ENCODE measurements at regions not wholly inside any gene's neighbourhood (a gene's known extent, or its start where the extent isn't known, plus 50 kb on each side); places are given as distances from the start of the nearest gene placed in this dataset.

GRCh38 chr4:34678431-34678830 is 1565.9 kb downstream of the ARAP2 start:
- Mint-ChIP-seq H3K4me3 (no peak overlapping the region), H3K36me3 (no peaks in the 10 kb centered on the region), H3K9me3 (peaks cover 6 to 12% of the 10 kb centered on the region in 2 donors), H3K27me3 (ENCODE audit: low read depth in 2 of 2) (no peaks in the 10 kb centered on the region), H3K27ac (no peak overlapping the region), H3K4me1 (no peaks in the 10 kb centered on the region)
- DNase-seq (no peak), ATAC-seq (no peak)
- H3K4me3 ChIP-seq (ENCODE audit: low read length), result no peak overlapping the region
- H3K36me3 ChIP-seq (ENCODE audit: control insufficient read depth, insufficient read depth, low read length), result no peaks in the 10 kb centered on the region
- TF ChIP-seq, protein P1, sequence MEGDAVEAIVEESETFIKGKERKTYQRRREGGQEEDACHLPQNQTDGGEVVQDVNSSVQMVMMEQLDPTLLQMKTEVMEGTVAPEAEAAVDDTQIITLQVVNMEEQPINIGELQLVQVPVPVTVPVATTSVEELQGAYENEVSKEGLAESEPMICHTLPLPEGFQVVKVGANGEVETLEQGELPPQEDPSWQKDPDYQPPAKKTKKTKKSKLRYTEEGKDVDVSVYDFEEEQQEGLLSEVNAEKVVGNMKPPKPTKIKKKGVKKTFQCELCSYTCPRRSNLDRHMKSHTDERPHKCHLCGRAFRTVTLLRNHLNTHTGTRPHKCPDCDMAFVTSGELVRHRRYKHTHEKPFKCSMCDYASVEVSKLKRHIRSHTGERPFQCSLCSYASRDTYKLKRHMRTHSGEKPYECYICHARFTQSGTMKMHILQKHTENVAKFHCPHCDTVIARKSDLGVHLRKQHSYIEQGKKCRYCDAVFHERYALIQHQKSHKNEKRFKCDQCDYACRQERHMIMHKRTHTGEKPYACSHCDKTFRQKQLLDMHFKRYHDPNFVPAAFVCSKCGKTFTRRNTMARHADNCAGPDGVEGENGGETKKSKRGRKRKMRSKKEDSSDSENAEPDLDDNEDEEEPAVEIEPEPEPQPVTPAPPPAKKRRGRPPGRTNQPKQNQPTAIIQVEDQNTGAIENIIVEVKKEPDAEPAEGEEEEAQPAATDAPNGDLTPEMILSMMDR (IDR thresholded peaks at IDR 0.05), result no peak
- intact Hi-C loops (cut with micrococcal nuclease), result no loop called here
- 72% methylated on average over 2 of the region's 3 CpGs for WGBS (ENCODE audit: insufficient coverage)
- no peaks in the 10 kb centered on the region for H3K27me3 ChIP-seq (ENCODE audit: control insufficient read depth, insufficient read depth, low read length)
- no peak overlapping the region for H3K27ac ChIP-seq (ENCODE audit: low read length)
- no peaks in the 10 kb centered on the region for H3K4me1 ChIP-seq (ENCODE audit: control insufficient read depth, insufficient read depth, low read length)
- H3K9me3 ChIP-seq (ENCODE audit: control insufficient read depth, insufficient read depth, low read length), result no peaks in the 10 kb centered on the region

DNA sequence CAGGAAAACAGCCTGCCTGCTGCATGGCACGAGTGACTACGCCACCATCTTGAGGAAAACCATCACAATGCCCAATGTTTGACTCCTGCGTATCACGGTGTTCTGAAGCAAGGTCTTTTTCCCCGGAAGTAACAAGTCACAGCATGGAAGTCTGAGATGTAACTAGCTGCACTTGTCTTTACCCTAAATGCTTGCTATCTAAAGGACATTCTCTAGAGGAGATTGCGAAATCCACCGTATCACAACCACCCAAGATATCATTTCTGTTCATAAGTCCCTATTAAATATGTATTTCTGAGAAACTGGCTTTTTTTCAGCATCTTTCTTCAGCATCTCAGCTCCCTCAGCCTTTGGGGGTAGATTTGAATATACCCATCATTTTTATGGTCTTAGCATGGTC is 1565.1 kb downstream of the ARAP2 start:
- no peaks in the 10 kb centered on the region for H3K4me1 Mint-ChIP-seq
- Histone ChIP-seq H3K4me3 (ENCODE audit: low read length) (no peak overlapping the region), H3K9me3 (ENCODE audit: control insufficient read depth, insufficient read depth, low read length) (no peaks in the 10 kb centered on the region), H3K27ac (ENCODE audit: low read length) (no peak overlapping the region), H3K27me3 (ENCODE audit: control insufficient read depth, insufficient read depth, low read length) (no peaks in the 10 kb centered on the region), H3K4me1 (ENCODE audit: control insufficient read depth, insufficient read depth, low read length) (no peaks in the 10 kb centered on the region), H3K36me3 (ENCODE audit: control insufficient read depth, insufficient read depth, low read length) (no peaks in the 10 kb centered on the region)
- DNase-seq, result no peak
- intact Hi-C loops (cut with micrococcal nuclease), result no loop called here
- H3K27me3 Mint-ChIP-seq (ENCODE audit: low read depth in 2 of 2), result no peaks in the 10 kb centered on the region
- no peak overlapping the region for H3K27ac Mint-ChIP-seq
- H3K4me3 Mint-ChIP-seq, result no peak overlapping the region
- no peaks in the 10 kb centered on the region for H3K36me3 Mint-ChIP-seq
- H3K9me3 Mint-ChIP-seq, result peaks cover 9 to 15% of the 10 kb centered on the region in 2 donors
- TF ChIP-seq, protein P1 (IDR thresholded peaks at IDR 0.05), result no peak
- ATAC-seq, result no peak
- WGBS (ENCODE audit: insufficient coverage), result 94% methylated on average over 5 of the region's 7 CpGs

GRCh38 chr4:34709564-34709963 is 1534.8 kb downstream of the ARAP2 start:
- no peak overlapping the region for H3K27ac ChIP-seq (ENCODE audit: low read length)
- H3K4me1 Mint-ChIP-seq, result no peaks in the 10 kb centered on the region

More at GRCh38 chr4:34709564-34709963, 1534.8 kb downstream of the ARAP2 start:
- Mint-ChIP-seq H3K36me3 (no peaks in the 10 kb centered on the region), H3K27ac (no peak overlapping the region), H3K27me3 (ENCODE audit: low read depth in 2 of 2) (no peaks in the 10 kb centered on the region), H3K9me3 (peaks cover 16 to 17% of the 10 kb centered on the region in 2 donors), H3K4me3 (no peak overlapping the region)
- H3K4me1 ChIP-seq (ENCODE audit: control insufficient read depth, insufficient read depth, low read length), result no peaks in the 10 kb centered on the region
- intact Hi-C loops (cut with micrococcal nuclease), result no loop called here
- WGBS (ENCODE audit: insufficient coverage), result 78% methylated on average over 1 of the region's 1 CpG
- TF ChIP-seq, protein P1 (IDR thresholded peaks at IDR 0.05), result no peak
- H3K27me3 ChIP-seq (ENCODE audit: control insufficient read depth, insufficient read depth, low read length), result no peaks in the 10 kb centered on the region
- H3K4me3 ChIP-seq (ENCODE audit: low read length), result no peak overlapping the region
- H3K9me3 ChIP-seq (ENCODE audit: control insufficient read depth, insufficient read depth, low read length), result no peaks in the 10 kb centered on the region
- no peaks in the 10 kb centered on the region for H3K36me3 ChIP-seq (ENCODE audit: control insufficient read depth, insufficient read depth, low read length)
- no peak for ATAC-seq
- DNase-seq, result no peak

Data from natural killer cell (primary cell).